Neural progenitor cell (in vitro differentiated cells): ENCODE measurements at regions not wholly inside any gene's neighbourhood (a gene's known extent, or its start where the extent isn't known, plus 50 kb on each side); places are given as distances from the start of the nearest gene placed in this dataset.
"Not testable (repeated sequence)": the region's sequence is repeated elsewhere in the genome, so short reads cannot be mapped to it uniquely, and the experiment has no call there.

Source experiments
- DNase-seq: peaks from one replicate; pipeline ENCODE4 v3.0.0-alpha.2; 2016; ENCODE audit warnings: low spot score
- H2AFZ ChIP-seq: fragments of 200-600 bp; sonication (generic); replicated peaks from 2 replicates; pipeline ENCODE4 v1.6.1; 2016; ENCODE audit warnings: antibody characterized with exemption
- H3F3A ChIP-seq: fragments of 200-600 bp; sonication (generic); 2 replicates; pipeline ENCODE4 v1.6.1; 2016; ENCODE audit warnings: antibody characterized with exemption, low read depth
- H3K27ac ChIP-seq: fragments of 200-600 bp; sonication (generic); 2 replicates; pipeline ENCODE4 v1.5.1; 2016; ENCODE audit warnings: mild to moderate bottlenecking
- H3K27me3 ChIP-seq: fragments of 200-600 bp; sonication (generic); 2 replicates; pipeline ENCODE4 v1.6.1; 2016; ENCODE audit warnings: mild to moderate bottlenecking, moderate library complexity
- H3K36me3 ChIP-seq: fragments of 200-600 bp; sonication (generic); 2 replicates; pipeline ENCODE4 v1.5.1; 2016
- H3K4me1 ChIP-seq: fragments of 200-600 bp; sonication (generic); 2 replicates; pipeline ENCODE4 v1.6.1; 2016; ENCODE audit warnings: mixed run types
- H3K4me2 ChIP-seq: fragments of 200-600 bp; sonication (generic); 2 replicates; pipeline ENCODE4 v1.6.1; 2016
- H3K4me3 ChIP-seq: fragments of 200-600 bp; sonication (generic); 2 replicates; pipeline ENCODE4 v1.5.1; 2016
- H3K79me2 ChIP-seq: fragments of 200-600 bp; sonication (generic); 2 replicates; pipeline ENCODE4 v1.6.1; 2016; ENCODE audit warnings: low read depth
- H3K9ac ChIP-seq: fragments of 200-600 bp; sonication (generic); 2 replicates; pipeline ENCODE4 v1.6.1; 2016
- H3K9me3 ChIP-seq: fragments of 200-600 bp; sonication (generic); 2 replicates; pipeline ENCODE4 v1.5.1; 2016; ENCODE audit warnings: low read depth
- H4K20me1 ChIP-seq: fragments of 200-600 bp; sonication (generic); 2 replicates; pipeline ENCODE4 v1.6.1; 2016; ENCODE audit warnings: low read depth
- H3K27ac Mint-ChIP-seq: 3 replicates; pipeline ENCODE4 v1.8.0; 2021; ENCODE audit warnings: mixed read lengths
- H3K27me3 Mint-ChIP-seq: 2 replicates; pipeline ENCODE4 v1.8.0; 2022; ENCODE audit warnings: low read depth, mild to moderate bottlenecking, inconsistent platforms, moderate library complexity, mixed read lengths; ENCODE audit not compliant: insufficient read depth
- H3K36me3 Mint-ChIP-seq: 3 replicates; pipeline ENCODE4 v1.8.0; 2021; ENCODE audit warnings: mixed read lengths
- H3K4me1 Mint-ChIP-seq: 3 replicates; pipeline ENCODE4 v1.8.0; 2021; ENCODE audit warnings: mixed read lengths
- H3K4me3 Mint-ChIP-seq: 3 replicates; pipeline ENCODE4 v1.8.0; 2021; ENCODE audit warnings: mild to moderate bottlenecking, moderate library complexity, mixed read lengths
- H3K9me3 Mint-ChIP-seq: 3 replicates; pipeline ENCODE4 v1.8.0; 2020; ENCODE audit warnings: mixed read lengths
- CTCF ChIP-seq: fragments of 200-600 bp; sonication (generic); IDR thresholded peaks from 2 replicates; pipeline ENCODE4 v1.5.1; 2017; ENCODE audit warnings: antibody characterized with exemption, mild to moderate bottlenecking
- EZH2 ChIP-seq: fragments of 200-600 bp; sonication (generic); IDR thresholded peaks from 2 replicates; pipeline ENCODE4 v1.6.1; 2017; ENCODE audit warnings: antibody characterized with exemption, mild to moderate bottlenecking, moderate library complexity
- EZH2phosphoT487 ChIP-seq: fragments of 200-600 bp; sonication (generic); IDR thresholded peaks from 2 replicates; pipeline ENCODE4 v1.6.1; 2017; ENCODE audit warnings: antibody characterized with exemption

DNA sequence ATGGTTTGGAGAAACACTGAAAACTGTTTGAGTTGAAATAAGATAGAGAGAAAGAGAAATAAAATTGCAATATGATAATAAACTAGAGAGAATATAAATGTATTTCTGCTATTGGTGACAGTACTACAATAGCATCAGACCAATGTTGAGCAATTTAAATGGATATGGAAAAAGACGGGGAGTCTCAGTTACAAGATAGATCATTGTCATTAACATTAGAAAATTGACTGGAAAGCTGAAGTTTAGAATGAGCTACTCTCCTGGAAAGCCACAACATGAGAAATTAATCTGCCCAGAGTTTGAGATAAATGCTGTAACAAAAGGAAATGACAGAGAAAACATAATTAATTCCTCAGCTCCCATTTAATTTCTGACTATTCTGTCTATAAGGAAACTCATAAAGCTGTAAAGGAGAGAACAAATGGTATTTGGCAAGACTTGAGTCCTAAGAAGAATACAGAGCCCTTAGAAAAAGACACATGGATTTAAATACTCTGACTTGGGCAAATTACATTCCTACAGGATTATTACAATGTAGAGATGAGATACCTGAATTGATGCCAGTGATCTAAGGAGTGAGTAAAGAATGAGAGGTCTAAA is 624.5 kb upstream of the CHD1 start:
- DNase-seq = no peak
- Mint-ChIP-seq H3K4me1 (no peaks in the 10 kb centered on the region), H3K27ac (no peak overlapping the region), H3K36me3 (no peaks in the 10 kb centered on the region), H3K9me3 (no peaks in the 10 kb centered on the region), H3K27me3 (no peaks in the 10 kb centered on the region), H3K4me3 (no peak overlapping the region)
- H3K36me3 ChIP-seq = no peaks in the 10 kb centered on the region
- H4K20me1 ChIP-seq = no peaks in the 10 kb centered on the region
- no peak overlapping the region for H3K27ac ChIP-seq
- H3K9me3 ChIP-seq = no peaks in the 10 kb centered on the region
- H3F3A ChIP-seq = no peaks in the 10 kb centered on the region
- no peak overlapping the region for H2AFZ ChIP-seq
- no peaks in the 10 kb centered on the region for H3K79me2 ChIP-seq
- no peak overlapping the region for H3K9ac ChIP-seq
- no peak overlapping the region for H3K4me3 ChIP-seq
- H3K4me2 ChIP-seq = no peak overlapping the region
- H3K27me3 ChIP-seq = no peaks in the 10 kb centered on the region
- TF ChIP-seq EZH2 = no peak
- TF ChIP-seq CTCF = no peak
- no peak for TF ChIP-seq EZH2phosphoT487
- no peaks in the 10 kb centered on the region for H3K4me1 ChIP-seq

GRCh38 chr5:99544356-99544755 is 615.5 kb upstream of the CHD1 start:
- Histone ChIP-seq H3F3A (no peaks in the 10 kb centered on the region), H3K9ac (no peak overlapping the region), H3K9me3 (no peaks in the 10 kb centered on the region), H3K27ac (no peak overlapping the region), H3K36me3 (no peaks in the 10 kb centered on the region), H3K4me3 (no peak overlapping the region), H4K20me1 (no peaks in the 10 kb centered on the region), H2AFZ (no peak overlapping the region), H3K79me2 (no peaks in the 10 kb centered on the region), H3K4me1 (no peaks in the 10 kb centered on the region), H3K27me3 (no peaks in the 10 kb centered on the region), H3K4me2 (no peak overlapping the region)
- no peak overlapping the region for H3K27ac Mint-ChIP-seq
- DNase-seq = no peak
- peaks cover 5% of the 10 kb centered on the region for H3K9me3 Mint-ChIP-seq
- TF ChIP-seq EZH2 (no peak), CTCF (no peak), EZH2phosphoT487 (no peak)
- no peaks in the 10 kb centered on the region for H3K36me3 Mint-ChIP-seq
- no peaks in the 10 kb centered on the region for H3K27me3 Mint-ChIP-seq
- H3K4me3 Mint-ChIP-seq = no peak overlapping the region
- peaks cover 5% of the 10 kb centered on the region for H3K4me1 Mint-ChIP-seq

DNA sequence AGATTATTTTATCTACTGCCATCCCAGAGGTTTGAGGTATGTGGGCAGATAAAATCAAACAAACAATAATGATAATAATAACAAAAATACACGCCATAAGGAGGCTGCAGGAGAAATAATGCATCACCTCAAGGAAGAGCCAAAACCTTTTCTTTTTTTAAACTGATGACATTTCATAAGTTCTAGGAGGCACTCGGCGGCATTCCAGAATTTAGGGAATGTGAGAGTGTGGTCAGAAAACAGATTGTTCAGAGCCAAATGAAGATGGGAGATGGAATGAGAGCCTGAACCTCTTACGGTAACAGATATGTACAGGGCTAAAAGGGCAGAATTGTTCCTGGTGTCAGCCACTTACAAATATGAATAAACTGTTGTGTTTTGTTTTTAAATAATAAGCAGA is 615.0 kb upstream of the CHD1 start:
- Mint-ChIP-seq H3K27me3 (no peaks in the 10 kb centered on the region), H3K9me3 (peaks cover 5% of the 10 kb centered on the region), H3K4me3 (no peak overlapping the region), H3K4me1 (peaks cover 5% of the 10 kb centered on the region), H3K36me3 (no peaks in the 10 kb centered on the region), H3K27ac (no peak overlapping the region)
- Histone ChIP-seq H3K36me3 (no peaks in the 10 kb centered on the region), H3K4me1 (no peaks in the 10 kb centered on the region), H3K27ac (no peak overlapping the region), H3K79me2 (no peaks in the 10 kb centered on the region), H2AFZ (no peak overlapping the region), H3F3A (no peaks in the 10 kb centered on the region), H4K20me1 (no peaks in the 10 kb centered on the region), H3K4me3 (no peak overlapping the region), H3K9me3 (no peaks in the 10 kb centered on the region), H3K4me2 (no peak overlapping the region), H3K27me3 (no peaks in the 10 kb centered on the region), H3K9ac (no peak overlapping the region)
- DNase-seq = no peak
- TF ChIP-seq CTCF (no peak), EZH2phosphoT487 (no peak), EZH2 (no peak)

DNA sequence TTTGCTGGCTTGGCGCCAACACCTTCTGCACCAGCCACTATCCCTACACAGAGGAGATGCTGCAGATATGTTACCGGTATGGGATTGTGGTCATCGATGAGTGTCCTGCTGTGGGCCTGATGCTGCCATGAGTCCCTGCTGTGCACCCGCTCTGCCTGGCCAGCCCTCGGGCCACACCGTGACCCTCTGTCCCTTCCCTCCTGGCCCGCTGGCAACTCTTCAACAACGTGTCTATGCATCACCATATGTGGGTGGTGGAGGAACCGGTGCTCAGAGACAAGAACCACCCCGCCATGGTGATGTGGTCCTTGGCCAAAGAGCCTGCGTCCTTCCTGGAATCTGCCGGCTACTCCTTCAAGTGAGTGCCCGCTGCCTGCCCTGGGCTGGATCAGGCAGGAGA is 605.4 kb upstream of the CHD1 start:
- H2AFZ ChIP-seq, H3K36me3 Mint-ChIP-seq, H3K9ac ChIP-seq, DNase-seq, H3K27ac Mint-ChIP-seq, H3K36me3 ChIP-seq, H3F3A ChIP-seq, H3K27me3 ChIP-seq, H3K9me3 ChIP-seq, H3K4me1 Mint-ChIP-seq, H3K9me3 Mint-ChIP-seq, H3K4me3 ChIP-seq, H4K20me1 ChIP-seq, H3K4me2 ChIP-seq, H3K4me3 Mint-ChIP-seq, H3K79me2 ChIP-seq, H3K4me1 ChIP-seq, H3K27me3 Mint-ChIP-seq, H3K27ac ChIP-seq: not testable (repeated sequence)

GRCh38 chr5:99521666-99522065 is 592.9 kb upstream of the CHD1 start:
- not testable (repeated sequence) for H3K27ac ChIP-seq, H3K4me1 ChIP-seq, H3K27me3 Mint-ChIP-seq, H2AFZ ChIP-seq, H3K9ac ChIP-seq, H4K20me1 ChIP-seq, H3K36me3 ChIP-seq, H3K9me3 ChIP-seq, H3K9me3 Mint-ChIP-seq, H3K27ac Mint-ChIP-seq, H3K4me3 Mint-ChIP-seq, DNase-seq, H3K27me3 ChIP-seq, H3K4me3 ChIP-seq, H3K4me1 Mint-ChIP-seq, H3K36me3 Mint-ChIP-seq, H3K4me2 ChIP-seq, H3F3A ChIP-seq, H3K79me2 ChIP-seq

- H3K36me3 Mint-ChIP-seq, H4K20me1 ChIP-seq, H3K4me1 ChIP-seq, H3K4me1 Mint-ChIP-seq, H3K9ac ChIP-seq, H3K9me3 ChIP-seq, H3F3A ChIP-seq, H3K79me2 ChIP-seq, H3K27ac Mint-ChIP-seq, H2AFZ ChIP-seq, H3K27me3 Mint-ChIP-seq, H3K4me2 ChIP-seq, H3K27ac ChIP-seq, H3K9me3 Mint-ChIP-seq, H3K4me3 ChIP-seq, H3K27me3 ChIP-seq, H3K4me3 Mint-ChIP-seq, H3K36me3 ChIP-seq: not testable (repeated sequence)
- peak; percentile 80 for DNase-seq
These were observed 587.2 kb upstream of the CHD1 start for GRCh38 chr5:99515864-99516490.
